Transverse colon (tissue), 4 donors: ENCODE measurements at regions not wholly inside any gene's neighbourhood (a gene's known extent, or its start where the extent isn't known, plus 50 kb on each side); places are given as distances from the start of the nearest gene placed in this dataset.

ENCODE experiments used
- DNase-seq: peaks from one replicate; pipeline ENCODE4 v3.0.0-alpha.2; 2019
- H3K27ac ChIP-seq, 4 donors: fragments of 200-600 bp; sonication (generic); 2 replicates each; pipeline ENCODE4 v1.5.1; 2016 to 2018; ENCODE audit warnings: inconsistent platforms in 4 of 4
- H3K27me3 ChIP-seq: fragments of 200-600 bp; sonication (generic); 2 replicates; pipeline ENCODE4 v1.5.1; 2017; ENCODE audit warnings: inconsistent platforms
- H3K36me3 ChIP-seq, 4 donors: fragments of 200-600 bp; sonication (generic); 2 replicates each; pipeline ENCODE4 v1.5.1; 2017 to 2019; ENCODE audit warnings: inconsistent platforms in 4 of 4
- H3K4me1 ChIP-seq, 4 donors: fragments of 200-600 bp; sonication (generic); 2 replicates each; pipeline ENCODE4 v1.5.1; 2017 to 2020; ENCODE audit warnings: inconsistent platforms in 4 of 4
- H3K4me3 ChIP-seq, 4 donors: fragments of 200-600 bp; sonication (generic); 1 replicate in 1 of 4; 2 replicates in 3 of 4; pipeline versions ENCODE4 v1.5.1 to v1.6.1; 2017 to 2019; ENCODE audit warnings: inconsistent platforms in 4 of 4
- H3K9me3 ChIP-seq, 2 donors: fragments of 200-600 bp; sonication (generic); 2 replicates each; pipeline ENCODE4 v1.5.1; 2017 to 2019; ENCODE audit warnings: inconsistent platforms in 2 of 2
- CTCF ChIP-seq, 5 experiments: fragments of 200-600 bp in 3 of 5; fragments of 450-650 bp in 2 of 5; sonication (generic) in 3 of 5; IDR thresholded peaks; 1 replicate in 2 of 5; 2 replicates in 3 of 5; pipeline ENCODE4 v1.5.1; 2016 to 2017; ENCODE audit warnings: antibody characterized with exemption in 5 of 5, inconsistent platforms in 3 of 5, mild to moderate bottlenecking in 2 of 5, moderate library complexity in 1 of 5
- EP300 ChIP-seq: sonication (generic); formaldehyde crosslinking; IDR thresholded peaks from one replicate; pipeline ENCODE4 v1.6.1; 2017; ENCODE audit warnings: antibody characterized with exemption, low read depth
- POLR2A ChIP-seq: fragments of 450-650 bp; IDR thresholded peaks from one replicate; pipeline ENCODE4 v1.6.1; 2016; ENCODE audit warnings: antibody characterized with exemption, mild to moderate bottlenecking, moderate library complexity
- POLR2AphosphoS5 ChIP-seq, 3 donors: sonication (generic); formaldehyde crosslinking; IDR thresholded peaks; one replicate each; pipeline ENCODE4 v1.6.1; 2016; ENCODE audit warnings: antibody characterized with exemption in 3 of 3
- WGBS, 2 donors: methylation state at CpG; one replicate each; pipeline ENCODE4 v1.1.5; 2018; ENCODE audit warnings: low coverage in 1 of 2; 5-methylcytosine and 5-hydroxymethylcytosine counted together
- in situ Hi-C, 4 donors: fragments of 200-750 bp; cut with MboI; loops; one replicate each; pipeline versions ENCODE4 v1.15.0 to v1.15.1; 2017; ENCODE audit warnings: low sequenced_read_pairs in 3 of 4, low pct_ligation_motif_present in 1 of 4, low pct_unique_long_range_greater_than_20kb in 1 of 4
- intact Hi-C: fragments of 100-400 bp; cut with DNase I; formaldehyde crosslinking; loops from one replicate; pipeline ENCODE4 v1.15.1; 2023; ENCODE audit warnings: low total_unique reads

DNA sequence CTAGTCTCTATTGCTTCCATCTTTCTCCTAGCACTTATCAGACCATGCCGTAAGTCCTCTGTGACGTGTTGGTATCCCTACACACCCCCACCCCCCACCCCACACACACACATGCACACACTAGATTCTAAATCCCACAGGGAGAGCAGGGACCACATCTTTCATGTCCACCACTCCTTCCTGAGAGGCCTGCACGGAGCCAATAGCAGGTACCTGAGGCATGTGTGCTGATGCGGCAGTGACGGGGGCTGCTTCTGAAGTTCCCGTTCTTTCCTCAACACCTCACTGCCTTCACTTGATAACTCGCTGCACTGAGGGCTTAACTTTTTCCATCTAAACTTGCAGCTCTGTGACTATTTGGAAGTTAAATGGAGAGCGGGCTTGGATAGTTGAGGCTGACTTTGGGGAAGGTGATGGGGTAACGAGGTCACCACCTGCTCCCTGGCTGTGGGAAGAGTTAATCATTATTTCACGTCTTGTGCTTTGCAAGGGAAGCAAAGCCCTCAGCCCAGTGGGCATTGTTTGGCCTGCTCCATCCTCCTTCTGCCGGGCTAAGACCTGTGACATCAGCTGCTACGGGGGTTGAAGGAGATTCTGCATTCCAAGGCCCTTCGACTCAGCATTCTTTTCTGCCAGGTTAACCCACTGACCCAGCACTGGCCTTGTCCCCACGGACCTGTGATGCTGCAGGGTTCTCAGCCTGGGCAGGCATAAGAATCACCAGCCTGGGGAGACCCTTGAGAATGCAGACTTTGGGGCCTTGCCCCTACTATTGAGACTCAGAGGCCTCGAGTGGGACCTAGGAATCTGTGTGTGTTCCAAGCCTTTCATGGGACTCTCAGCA is 187.8 kb downstream of the ANKRD60 start:
- in situ Hi-C loops (no loop called here), intact Hi-C loops (no loop called here)
- Histone ChIP-seq H3K4me3 (no peak overlapping the region), H3K27me3 (no peaks in the 10 kb centered on the region), H3K27ac (no peak overlapping the region), H3K9me3 (no peaks in the 10 kb centered on the region), H3K4me1 (no peaks in the 10 kb centered on the region), H3K36me3 (no peaks in the 10 kb centered on the region)
- WGBS, 2 donors, result 85 to 90% methylated on average over 2 to 15 of the region's 15 CpGs
- no peak for TF ChIP-seq EP300
- no peak for TF ChIP-seq CTCF (IDR thresholded peaks at IDR 0.05)
- no peak for DNase-seq

DNA sequence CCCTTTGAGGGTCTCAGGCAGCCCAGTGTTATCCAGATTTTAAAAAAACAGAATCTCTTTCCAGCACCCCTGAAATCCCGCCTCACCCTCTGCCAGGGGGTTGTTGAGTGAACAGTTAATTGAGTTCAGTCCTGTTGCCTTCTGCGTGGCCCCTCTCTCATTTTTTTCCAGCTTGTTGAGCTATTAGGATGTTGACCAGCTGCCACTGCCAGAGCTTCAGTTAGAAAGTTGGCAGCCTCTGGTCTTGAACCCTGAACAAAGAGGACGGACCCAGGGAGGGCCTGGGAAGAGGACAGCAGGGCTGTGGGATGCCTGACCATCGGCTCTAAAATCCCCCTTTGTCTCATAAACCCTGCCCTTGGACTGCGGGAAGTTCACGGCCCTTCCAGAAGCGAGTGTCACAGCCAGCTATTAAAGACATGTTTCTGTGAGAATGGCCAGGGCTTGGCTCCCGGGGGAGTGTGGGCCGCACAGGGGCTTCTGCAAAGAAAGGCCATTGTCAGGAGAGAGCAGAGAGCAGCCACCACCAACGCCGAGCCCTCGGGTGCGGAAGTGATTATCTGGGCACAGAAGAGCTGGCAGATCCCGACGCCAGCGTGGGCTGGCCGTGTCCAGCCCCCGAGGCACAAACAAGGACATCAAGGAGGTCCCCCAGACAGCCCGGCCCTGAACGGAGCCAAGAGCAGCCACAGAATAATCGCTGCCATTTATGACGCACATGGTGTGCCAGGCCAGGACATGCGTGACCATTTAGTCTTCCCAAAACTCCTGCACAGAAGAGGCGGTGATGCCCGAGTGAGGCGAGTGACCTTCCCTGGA is 189.0 kb downstream of the ANKRD60 start:
- H3K27me3 ChIP-seq, result no peaks in the 10 kb centered on the region
- H3K9me3 ChIP-seq, result no peaks in the 10 kb centered on the region
- 82 to 86% methylated on average over 6 to 26 of the region's 26 CpGs for WGBS, 2 donors
- H3K4me1 ChIP-seq, result no peaks in the 10 kb centered on the region
- no peak for TF ChIP-seq POLR2A
- TF ChIP-seq POLR2AphosphoS5 (IDR thresholded peaks at IDR 0.05), result peak in 1 of 3 donors; percentile 19
- H3K27ac ChIP-seq, result peak overlapping the region in 1 of 4 donors; percentile 17
- DNase-seq, result no peak
- H3K36me3 ChIP-seq, result no peaks in the 10 kb centered on the region
- H3K4me3 ChIP-seq, result no peak overlapping the region
- intact Hi-C loops (no loop called here), in situ Hi-C loops (loop anchor here in 1 of 4 donors (10.0 kb wide), 1 partner anchor 55 kb away; no protein-coding TSS in a partner anchor)

- no peak overlapping the region for H3K4me3 ChIP-seq
- intact Hi-C loops, result no loop called here
- no peaks in the 10 kb centered on the region for H3K27me3 ChIP-seq
- DNase-seq, result no peak
- TF ChIP-seq EP300, result no peak
- no peak for TF ChIP-seq POLR2AphosphoS5 (IDR thresholded peaks at IDR 0.05)
- no peak for TF ChIP-seq CTCF (IDR thresholded peaks at IDR 0.05)
- no peak for TF ChIP-seq POLR2A
- in situ Hi-C loops, result loop anchor here in 1 of 4 donors (10.0 kb wide), 1 partner anchor 57 kb away; no protein-coding TSS in a partner anchor
- H3K4me1 ChIP-seq, result no peaks in the 10 kb centered on the region
- H3K36me3 ChIP-seq, result no peaks in the 10 kb centered on the region
- 77 to 81% methylated on average over 6 to 9 of the region's 9 CpGs for WGBS, 2 donors
- H3K27ac ChIP-seq, result no peak overlapping the region
- H3K9me3 ChIP-seq, result no peaks in the 10 kb centered on the region
Observed at GRCh38 chr20:58038123-58038654, 190.3 kb downstream of the ANKRD60 start.

- H3K27ac ChIP-seq, result peak overlapping the region in 1 of 4 donors; percentile 17
- DNase-seq, result no peak
- no peaks in the 10 kb centered on the region for H3K9me3 ChIP-seq
- no peaks in the 10 kb centered on the region for H3K36me3 ChIP-seq
- no peaks in the 10 kb centered on the region for H3K27me3 ChIP-seq
- no peaks in the 10 kb centered on the region for H3K4me1 ChIP-seq
- TF ChIP-seq POLR2AphosphoS5 (IDR thresholded peaks at IDR 0.05) (no peak), CTCF (IDR thresholded peaks at IDR 0.05) (no peak), POLR2A (no peak), EP300 (no peak)
- in situ Hi-C loops, result loop anchor here in 1 of 4 donors (10.0 kb wide), 1 partner anchor 57 kb away; no protein-coding TSS in a partner anchor
- intact Hi-C loops, result no loop called here
- WGBS, 2 donors, result 75% methylated on average over 2 of the region's 2 CpGs; no CpG with 5 or more reads in 1 of the 2 donors
- H3K4me3 ChIP-seq, result no peak overlapping the region
Observed at GRCh38 chr20:58037631-58038030, 190.8 kb downstream of the ANKRD60 start.
